Stimulated activated CD8-positive, alpha-beta memory T cell treated with anti-CD3 and anti-CD28 coated beads, Interleukin-12 subunit alpha, Interleukin-12 subunit beta, amount 100 ng/mL, for 4 hours (primary cell): ENCODE measurements at regions not wholly inside any gene's neighbourhood (a gene's known extent, or its start where the extent isn't known, plus 50 kb on each side); places are given as distances from the start of the nearest gene placed in this dataset.
"Not testable (repeated sequence)": the region's sequence is repeated elsewhere in the genome, so short reads cannot be mapped to it uniquely, and the experiment has no call there.

Source experiments
- DNase-seq: peaks from one replicate; pipeline ENCODE4 v3.0.0-alpha.2; 2020; ENCODE audit warnings: low read depth

DNA sequence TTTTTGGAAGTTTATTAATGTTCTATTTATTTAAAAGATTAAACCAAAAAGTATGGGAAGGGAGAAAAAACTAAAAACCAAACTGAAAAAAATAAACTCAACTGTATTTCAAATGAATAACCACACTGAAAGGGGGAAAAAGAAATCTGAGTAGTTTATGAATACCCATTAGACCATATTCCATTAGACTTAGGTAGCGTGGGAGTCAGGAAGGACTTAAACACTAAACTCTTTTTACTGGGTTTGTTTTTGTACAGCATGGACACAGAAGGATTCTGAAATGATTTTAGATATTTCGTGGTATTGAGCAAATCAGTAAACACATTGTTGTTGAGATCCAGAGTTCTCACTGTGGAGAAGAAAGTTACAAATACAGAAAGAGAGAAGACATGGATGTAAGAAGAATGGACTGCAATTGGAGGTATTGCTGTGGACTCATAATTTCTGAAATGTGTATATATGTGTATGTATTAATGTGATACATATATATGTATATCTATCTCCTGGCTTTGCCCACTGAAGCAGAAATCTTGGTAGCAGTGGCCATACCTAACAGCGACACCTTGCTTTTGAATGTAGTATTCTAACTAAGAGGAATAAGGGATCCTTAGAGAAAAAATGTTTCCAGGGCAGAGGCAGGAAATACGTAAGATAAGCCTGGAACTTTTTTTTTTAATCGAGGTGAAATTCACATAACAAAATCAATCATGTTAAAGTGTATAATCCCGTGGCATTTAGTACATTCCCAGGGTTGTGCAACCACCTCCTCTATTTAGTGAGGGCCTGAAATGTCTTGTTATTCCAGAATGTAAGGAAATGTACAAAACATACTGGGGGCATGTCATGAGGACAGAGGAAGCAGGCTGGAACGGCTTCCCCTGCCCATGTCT lies 228.8 kb downstream of the SMARCA2 start:
- no peak for DNase-seq

DNA sequence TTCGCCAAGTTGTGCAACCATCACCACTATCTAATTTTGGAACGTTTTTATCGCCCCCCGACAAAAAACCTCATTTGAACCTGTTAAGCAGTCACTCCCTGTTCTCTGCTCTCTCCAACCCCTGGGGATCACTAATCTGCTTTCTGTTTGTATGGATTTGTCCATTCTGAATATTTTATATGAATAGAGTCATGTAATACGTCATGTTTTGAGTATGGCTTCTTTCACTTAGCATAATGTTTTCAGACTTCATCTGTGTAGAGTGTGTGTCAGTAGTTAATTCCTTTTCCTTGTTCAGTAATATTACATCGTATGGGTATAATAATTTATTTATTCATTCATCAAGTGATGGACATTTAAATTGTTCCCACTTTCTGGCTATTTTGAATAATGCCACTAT lies 232.2 kb downstream of the SMARCA2 start:
- no peak for DNase-seq

DNA sequence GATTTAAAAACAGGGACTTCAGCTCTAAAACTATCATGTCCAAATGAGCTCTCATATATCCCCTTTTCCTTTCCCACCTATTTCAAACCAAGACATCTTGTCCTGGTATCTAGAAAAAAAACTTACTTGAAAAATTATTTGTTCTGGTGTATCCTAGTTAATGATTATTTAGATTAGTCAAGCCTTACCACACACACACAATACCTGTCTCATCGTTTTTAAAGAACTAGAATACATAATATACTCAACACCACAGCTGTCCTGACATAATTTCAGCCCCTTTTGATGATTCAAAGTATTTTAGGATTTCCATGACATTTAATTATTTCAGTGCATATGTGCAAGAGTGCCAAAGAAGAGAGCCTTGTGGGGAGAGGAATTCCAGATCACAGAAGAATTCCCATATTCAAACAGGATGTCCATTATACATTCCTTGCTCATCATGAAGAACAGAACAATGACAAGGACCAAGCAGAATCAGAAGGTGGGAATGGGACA lies 233.7 kb downstream of the SMARCA2 start:
- no peak for DNase-seq

DNA sequence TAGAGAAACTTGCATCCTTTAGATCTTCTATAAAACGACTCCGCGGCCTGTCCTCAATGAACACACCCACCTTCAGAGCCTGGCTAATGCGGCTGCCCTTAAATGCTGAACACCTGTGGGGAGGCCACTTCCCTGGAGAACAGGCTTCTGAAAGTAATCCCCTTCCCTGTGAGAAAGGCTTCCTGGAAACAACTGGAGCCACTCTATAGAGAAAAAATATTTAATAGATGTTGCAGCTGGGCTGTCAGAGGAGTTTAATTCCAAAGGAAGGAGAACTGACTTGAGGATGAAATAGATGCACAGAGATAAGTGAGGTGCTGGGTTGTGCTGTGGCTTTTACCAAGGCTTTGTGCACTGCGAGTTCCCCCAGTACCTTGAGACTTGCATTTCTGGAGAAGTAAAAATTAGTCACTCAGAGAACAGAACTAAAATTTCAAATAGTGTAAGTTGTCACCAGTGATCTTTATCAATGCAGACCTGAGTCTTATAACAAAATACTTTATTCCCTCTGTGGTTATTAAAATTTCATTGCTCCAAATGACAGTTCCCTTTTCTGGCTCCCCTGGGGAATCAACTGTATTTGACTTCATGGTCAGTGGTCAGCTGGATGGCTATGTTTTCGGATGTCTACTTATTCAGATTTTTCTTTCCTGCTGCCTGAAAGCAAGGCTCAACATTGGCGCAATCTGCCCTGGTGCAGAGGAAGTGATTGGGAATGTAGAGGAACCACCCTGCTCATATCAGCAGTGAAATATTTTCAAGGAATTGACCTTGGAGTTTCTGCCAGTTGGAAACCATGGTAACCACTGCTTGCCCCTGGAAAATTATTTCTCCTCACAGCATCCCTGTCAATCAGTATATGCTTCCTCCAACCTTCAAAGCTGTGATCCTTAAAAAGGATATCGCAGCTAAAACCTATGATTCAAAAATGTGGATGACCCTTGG lies 238.8 kb downstream of the SMARCA2 start:
- DNase-seq = no peak

DNA sequence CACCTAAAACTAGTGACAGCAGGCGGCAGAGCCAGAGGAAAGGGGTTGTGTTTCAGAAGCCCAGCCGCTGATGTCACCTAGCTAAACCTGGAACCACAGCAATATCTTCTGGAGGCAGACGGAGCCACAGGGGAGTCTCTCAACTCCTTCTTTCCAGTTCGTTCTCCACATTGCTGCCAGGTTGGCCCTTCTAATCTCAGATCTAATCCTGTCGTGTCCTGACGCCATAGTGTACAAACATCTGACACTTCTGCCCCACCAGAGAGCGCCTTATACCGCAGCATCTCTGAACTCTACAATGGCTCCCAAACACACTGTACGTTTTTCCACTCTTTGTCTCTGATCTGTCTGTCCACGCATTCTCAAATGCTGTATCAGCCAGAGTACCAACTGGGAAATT lies 240.0 kb downstream of the SMARCA2 start:
- DNase-seq = no peak

DNA sequence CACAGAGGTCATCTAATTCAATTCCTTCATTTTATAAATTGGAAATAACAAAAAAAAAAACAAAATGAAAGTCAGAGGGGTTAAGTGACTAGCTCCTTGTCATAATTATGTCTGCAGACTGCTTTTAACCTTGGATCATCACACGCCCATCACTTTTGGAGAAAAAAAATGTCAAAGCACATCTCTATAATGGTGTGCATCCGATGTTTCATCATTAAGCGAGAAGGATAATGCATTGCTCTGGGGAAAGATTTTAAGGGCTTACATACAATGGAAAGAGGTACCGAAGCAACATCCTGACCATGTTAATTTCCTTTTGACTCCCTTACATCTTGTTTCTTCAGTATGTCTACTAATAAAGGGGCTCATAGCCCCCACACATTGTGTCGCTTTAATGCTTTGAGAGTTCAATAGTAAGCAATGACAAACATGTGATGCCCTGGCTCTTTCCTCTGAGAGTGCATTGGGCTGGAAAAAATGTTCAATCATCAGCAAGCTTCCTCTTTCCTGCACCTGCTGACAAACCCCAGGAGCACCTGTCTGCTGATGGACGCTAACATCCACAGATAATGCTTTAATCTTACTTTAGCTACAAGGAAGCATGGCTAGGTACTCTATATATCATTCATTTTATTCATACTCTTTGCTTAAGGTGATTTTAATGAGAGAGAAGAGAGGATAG lies 242.2 kb downstream of the SMARCA2 start:
- no peak for DNase-seq

DNA sequence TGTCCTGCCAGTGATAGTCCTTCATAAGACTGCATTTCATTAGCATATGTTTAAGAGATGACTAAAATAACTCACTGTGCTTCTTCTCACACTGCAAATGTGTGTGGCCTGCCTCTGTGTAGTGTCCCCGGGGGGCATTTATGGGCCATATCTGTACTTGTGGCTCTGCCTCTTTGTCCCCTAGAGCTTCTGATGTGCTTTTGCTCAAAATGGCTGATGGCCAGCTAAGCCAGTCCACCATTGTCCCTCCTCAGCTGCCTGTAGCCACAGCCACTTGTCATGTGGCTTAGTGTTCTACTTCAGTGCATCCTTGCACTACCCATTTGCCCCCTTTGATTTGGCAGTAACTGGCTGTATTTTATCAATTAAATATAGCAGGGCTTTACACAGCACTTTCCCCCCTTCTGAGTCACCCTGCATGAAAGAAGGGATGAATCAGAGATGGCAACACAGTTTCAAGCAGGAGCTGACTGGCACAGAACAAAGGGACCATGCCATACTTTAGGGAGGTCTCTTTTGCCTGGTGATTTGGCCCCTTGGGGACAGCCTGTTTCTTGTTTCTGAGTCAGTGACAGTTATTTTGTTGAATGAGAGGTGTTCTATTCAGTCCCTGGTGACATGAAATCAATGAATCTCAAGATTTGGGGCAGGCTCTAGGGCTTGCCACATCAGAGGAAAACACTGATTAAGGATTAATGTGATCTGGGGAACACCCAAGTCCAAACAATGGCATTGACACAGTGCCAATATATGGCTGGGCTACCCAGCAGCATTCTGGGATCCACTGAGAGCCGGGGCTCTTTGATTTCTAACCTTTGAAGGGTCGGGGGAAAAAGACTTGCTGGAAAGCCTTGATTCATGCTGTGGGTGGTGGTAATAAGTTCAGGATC lies 245.5 kb downstream of the SMARCA2 start:
- no peak for DNase-seq

DNA sequence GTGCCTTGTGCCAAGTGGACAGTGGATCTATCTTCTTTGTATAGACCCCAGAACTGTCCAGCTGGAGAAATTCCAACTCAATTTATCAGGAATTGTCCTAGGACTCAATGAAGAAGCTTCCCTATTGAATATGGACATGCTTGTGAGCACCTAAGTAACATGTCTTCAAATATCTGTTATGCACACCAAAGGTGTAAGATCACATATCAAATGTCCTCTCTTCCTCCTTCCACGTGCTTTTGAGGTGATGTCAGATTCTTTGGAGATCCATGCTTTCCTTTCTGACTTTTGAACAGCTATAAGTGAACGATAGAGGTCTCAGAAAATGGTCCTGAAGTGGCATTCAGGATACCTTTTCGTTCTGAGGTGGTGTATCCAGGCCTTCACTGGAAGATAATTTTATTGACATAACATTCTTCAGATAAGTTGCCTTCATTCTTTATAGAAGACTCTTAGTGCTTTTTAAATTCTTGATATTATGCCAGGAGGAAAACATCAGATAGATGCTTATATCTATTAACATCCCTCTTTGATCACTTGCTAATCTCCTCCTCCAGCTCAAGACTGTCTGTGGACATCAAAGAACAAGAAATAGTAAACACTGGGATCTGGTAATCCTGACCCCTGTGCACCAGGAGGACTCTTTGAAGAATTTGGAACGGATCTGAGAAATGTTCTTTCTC lies 246.4 kb downstream of the SMARCA2 start:
- DNase-seq = no peak

DNA sequence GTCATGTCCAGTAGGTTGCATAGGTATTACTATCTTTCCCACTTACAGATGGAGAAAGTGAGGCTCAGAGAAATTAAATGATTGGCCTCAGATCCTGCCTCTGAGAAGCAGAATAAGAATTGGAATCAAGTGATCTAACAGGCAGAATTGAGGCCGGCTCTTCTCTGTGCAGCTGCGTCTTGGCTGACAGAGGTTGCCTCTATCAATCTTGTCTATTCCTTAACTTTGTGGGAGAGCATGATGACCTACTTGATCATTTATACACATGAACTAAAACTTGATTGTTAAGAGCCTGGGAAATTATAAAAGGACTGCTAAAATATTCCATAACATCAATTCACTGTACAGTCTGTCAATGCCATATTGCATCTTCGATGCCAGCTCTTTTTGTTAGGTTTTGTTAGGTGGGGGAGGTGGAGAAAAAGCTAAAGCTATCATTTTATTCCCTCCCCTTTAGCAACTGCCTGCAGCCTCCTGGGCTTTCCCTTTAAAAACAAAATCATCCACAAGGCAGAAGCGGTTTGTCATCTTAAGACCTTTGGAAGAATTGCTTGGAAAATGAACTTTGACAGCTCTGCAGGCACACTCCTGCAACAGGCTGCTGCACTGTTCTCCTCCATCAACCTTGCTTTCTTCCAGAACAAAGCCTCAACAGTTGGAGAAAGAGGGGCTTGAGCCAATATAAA lies 247.4 kb downstream of the SMARCA2 start:
- no peak for DNase-seq

DNA sequence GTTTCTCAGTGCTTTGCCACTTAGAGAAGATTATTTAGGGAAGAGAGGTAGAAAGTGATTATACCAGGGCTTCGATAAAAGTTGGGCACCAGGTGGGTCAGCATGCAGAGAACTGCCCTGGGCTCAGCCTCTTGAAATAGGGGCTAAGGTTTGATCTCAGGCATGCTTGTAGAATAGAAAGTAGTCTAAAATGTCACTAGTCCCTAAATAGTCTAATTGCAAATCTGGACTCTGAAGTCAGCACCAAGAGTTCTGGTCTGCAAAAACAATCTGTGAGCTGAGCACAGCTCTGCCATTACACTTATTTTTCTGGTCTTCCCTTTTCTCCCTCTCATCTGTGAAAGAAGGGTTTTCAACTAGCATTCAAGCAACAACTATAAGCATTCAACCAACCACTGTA lies 248.0 kb downstream of the SMARCA2 start:
- no peak for DNase-seq

DNA sequence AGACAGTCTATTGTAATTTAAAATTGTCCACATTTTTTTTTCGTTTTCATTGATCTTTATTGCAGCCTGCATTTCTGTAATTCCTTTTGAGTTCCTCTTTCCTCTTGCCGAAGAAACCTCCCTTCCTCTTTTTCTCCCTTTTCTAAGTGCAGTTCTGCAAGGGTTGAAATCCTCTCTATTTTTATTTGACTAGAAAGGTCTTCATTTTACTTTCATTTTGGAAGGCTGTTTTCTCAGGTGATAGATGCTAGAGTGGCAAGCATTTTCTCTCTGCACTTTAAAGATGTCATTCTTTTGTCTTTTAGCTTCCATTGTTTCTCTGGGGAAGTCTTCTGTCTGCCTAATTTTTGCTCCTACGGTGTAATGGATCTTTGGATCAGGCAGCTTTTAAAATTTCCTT lies 248.5 kb downstream of the SMARCA2 start:
- no peak for DNase-seq

DNA sequence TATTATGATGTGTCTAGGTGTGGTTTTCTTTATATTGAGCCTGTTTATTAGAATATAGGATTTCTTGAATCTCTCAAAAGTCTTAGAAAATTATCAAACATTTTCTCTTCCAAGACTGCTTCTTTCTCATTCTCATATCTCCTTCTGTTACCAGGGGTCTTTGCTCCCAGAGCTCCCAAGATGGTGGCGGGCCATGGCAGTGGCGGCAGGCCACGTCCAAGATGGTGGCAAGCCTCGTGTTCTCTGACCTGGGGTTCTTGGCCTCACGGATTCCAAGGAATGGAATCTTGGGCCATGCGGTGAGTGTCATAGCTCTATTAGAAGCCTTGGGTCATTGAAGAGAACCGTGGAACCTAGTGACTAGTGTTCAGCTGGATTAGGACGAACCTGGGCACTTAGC lies 248.9 kb downstream of the SMARCA2 start:
- no peak for DNase-seq

DNA sequence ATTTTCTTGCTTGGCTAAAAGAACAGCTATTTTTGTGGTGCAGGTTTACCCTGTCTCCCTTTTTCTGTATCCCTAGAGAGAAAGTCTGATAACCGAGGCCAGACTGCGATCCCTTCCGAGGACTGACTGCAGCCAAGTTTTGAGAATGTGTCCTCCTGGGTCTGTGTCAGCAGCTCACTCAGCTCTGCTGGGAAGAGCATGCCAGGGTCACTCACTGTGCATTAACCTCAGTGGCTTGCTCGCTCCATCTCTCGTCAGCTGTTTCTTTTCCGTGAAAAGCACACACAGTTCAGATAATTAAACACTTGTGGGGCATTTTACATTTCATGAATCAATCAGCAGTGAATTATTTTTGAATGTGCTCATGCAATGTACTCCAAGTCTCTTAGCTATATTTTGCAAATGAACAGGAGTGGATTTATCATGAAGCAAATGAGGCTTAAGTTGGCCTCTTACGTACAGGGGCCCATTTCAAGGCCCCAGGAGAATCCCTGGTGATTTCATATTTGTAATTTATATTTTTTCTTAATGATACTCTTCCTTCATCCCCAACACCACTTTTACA lies 252.1 kb downstream of the SMARCA2 start:
- no peak for DNase-seq

DNA sequence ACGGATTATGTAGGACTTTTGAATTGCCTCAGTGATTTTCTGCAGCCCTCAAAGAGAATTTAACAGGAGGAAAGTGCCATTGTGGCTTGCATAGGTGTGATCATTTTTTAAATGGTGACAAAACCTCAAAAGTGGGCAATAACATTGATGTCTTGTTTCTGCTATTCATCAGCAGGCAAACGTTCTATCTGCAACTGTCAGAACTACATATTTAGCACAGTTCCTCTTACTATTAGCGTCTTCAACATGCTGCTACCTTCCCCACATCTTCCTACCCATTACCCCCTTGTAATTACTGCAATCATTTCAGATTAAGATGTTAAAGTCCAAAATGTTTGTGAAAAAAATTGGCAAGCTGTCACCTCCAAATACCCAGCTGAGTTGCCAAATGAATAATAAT lies 254.6 kb downstream of the SMARCA2 start:
- no peak for DNase-seq

DNA sequence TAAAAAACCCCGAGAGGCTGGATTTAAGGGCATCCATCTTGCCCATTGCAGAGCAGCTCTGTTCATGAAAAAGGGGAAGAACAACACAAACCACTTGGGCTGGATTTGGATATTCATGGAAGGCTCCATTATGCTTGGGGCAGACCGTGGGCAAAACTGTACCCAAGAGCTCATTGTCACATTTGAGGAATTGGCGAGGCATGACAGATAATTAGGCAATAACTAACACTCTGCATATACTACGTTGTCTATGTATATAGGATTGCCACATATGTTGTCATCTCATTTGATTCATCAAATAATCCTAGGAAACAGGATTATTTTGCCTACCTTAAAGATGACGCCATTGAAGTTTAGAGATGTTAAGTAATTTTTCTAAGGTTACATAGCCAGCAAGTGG lies 255.4 kb downstream of the SMARCA2 start:
- DNase-seq = no peak

DNA sequence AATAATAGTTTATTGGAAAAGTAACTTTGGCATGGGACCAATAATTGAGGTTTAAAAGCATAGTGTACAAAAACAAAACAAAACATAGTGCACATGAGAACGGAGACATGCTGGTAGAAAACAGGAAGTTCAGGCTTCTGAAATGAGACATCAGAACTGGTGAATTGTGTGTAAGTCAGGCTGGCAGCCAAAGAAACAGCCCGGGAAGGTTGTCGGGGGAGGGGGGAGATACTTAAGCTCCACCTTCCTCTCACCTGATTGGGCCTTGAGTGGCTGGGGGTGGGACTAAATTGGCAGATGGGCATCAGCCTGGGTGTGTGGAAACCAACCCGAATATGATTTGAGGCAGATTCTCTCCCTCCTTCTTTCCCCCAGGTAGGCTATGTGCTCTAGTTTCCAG lies 256.3 kb downstream of the SMARCA2 start:
- DNase-seq = no peak

DNA sequence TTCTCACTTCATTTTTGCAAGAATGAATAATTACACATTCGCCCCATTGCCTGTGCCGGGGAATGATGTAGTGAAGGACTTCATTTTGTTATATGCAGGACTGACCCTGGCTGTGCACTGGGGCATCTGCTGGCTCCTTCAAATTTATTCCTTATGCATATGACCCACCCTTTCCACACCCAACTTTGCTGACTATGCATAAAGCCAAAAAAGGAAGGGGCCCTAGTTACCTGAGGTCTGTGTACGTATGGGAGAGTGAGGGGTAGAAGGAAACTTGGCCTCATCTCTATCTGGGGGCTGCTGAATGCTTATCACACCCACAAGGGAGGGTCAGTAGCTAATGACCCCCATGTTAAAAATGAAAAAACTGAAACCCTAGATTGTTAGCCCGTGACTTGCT lies 259.6 kb downstream of the SMARCA2 start:
- no peak for DNase-seq

DNA sequence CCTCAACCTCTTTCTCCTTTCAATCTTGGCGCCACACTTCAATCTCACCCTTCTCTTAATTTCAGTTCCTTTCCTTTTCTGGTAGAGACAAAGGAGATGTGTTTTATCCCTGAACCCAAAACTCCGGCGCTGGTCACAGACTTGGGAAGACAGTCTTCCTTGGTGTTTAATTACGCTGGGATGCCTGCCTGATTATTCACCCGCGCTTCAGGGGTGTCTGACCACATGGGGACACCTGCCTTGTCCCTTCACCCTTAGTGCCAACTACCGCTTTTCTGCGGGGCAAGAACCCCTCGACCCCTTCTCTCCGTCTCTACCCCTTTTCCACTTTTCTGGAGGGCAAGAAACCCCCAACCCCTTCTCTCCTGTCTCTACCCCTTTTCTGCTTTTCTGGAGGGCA lies 261.1 kb downstream of the SMARCA2 start:
- no peak for DNase-seq

DNA sequence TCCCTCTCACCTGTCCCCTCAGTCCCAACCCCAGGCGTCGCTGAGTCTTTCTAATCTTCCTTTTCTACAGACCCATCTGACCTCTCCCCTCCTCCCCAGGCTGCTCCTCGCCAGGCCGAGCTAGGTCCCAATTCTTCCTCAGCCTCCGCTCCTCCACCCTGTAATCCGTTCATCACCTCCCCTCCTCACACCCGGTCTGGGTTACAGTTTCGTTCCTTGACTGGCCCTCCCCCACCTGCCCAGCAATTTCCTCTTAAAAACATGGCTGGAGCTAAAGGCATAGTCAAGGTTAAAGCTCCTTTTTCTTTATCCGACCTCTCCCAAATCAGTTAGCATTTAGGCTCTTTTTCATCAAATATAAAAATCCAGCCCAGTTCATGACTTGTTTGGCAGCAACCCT lies 262.0 kb downstream of the SMARCA2 start:
- DNase-seq = not testable (repeated sequence)

DNA sequence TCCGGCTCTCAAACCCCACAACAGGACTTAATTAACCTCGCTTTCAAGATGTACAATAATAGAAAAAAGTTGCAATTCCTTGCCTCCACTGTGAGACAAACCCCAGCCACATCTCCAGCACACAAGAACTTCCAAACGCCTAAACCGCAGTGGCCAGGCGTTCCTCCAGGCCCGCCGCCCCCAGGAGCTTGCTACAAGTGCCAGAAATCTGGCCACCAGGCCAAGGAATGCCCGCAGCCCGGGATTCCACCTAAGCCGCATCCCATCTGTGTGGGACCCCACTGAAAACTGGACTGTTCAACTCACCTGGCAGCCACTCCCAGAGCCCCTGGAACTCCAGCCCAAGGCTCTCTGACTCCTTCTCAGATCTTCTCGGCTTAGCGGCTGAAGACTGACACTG lies 262.5 kb downstream of the SMARCA2 start:
- not testable (repeated sequence) for DNase-seq
